IMR-90 (cell line): ENCODE measurements at regions not wholly inside any gene's neighbourhood (a gene's known extent, or its start where the extent isn't known, plus 50 kb on each side); places are given as distances from the start of the nearest gene placed in this dataset.

ENCODE experiments used
- ATAC-seq: fragments of 200-7000 bp; cut with Tn5 transposase; 2 replicates; pipeline ENCODE4 v1.9.1; 2020; ENCODE audit warnings: low read depth, mild to moderate bottlenecking, moderate library complexity
- BruUV-seq: library from RNA; stranded (reverse); fragments of 400-500 nt; replicated peaks from 2 replicates; lab custom pipeline; 2021; lab: Mats Ljungman, UMichigan
- CTCF ChIA-PET: fragments of 300-600 bp; formaldehyde crosslinking; extraction: SDS; loops from one replicate; lab custom pipeline; 2021; ENCODE audit warnings: antibody characterized with exemption; lab: Yijun Ruan, JAX
- POLR2A ChIA-PET: fragments of 300-600 bp; sonication (Branson Sonifier 250); formaldehyde crosslinking; loops from one replicate; lab custom pipeline; 2022; ENCODE audit warnings: antibody characterized with exemption; ENCODE audit not compliant: unreplicated experiment; lab: Charles Lee
- DNase-seq: peaks from one replicate; pipeline ENCODE4 v3.0.0; 2013
- H2AFZ ChIP-seq: replicated peaks from 2 replicates; pipeline ENCODE3; 2013; ENCODE audit warnings: low read length, mild to moderate bottlenecking; ENCODE audit not compliant: poor library complexity
- H2AK5ac ChIP-seq: 2 replicates; pipeline ENCODE4 v1.6.1; 2013; ENCODE audit warnings: low read depth, low read length, inconsistent platforms
- H2AK9ac ChIP-seq: replicated peaks from 2 replicates; pipeline ENCODE3; 2013; ENCODE audit warnings: mild to moderate bottlenecking, low read depth, low read length, moderate library complexity; ENCODE audit not compliant: poor library complexity
- H2BK120ac ChIP-seq: 2 replicates; pipeline ENCODE4 v1.6.1; 2013; ENCODE audit warnings: low read depth, low read length, inconsistent platforms
- H2BK15ac ChIP-seq: 3 replicates; pipeline ENCODE4 v1.6.1; 2013; ENCODE audit warnings: low read depth, low read length, inconsistent platforms
- H2BK20ac ChIP-seq: 2 replicates; pipeline ENCODE4 v1.6.1; 2013; ENCODE audit warnings: low read depth, mild to moderate bottlenecking, inconsistent platforms, low read length, moderate library complexity
- H2BK5ac ChIP-seq: 2 replicates; pipeline ENCODE4 v1.6.1; 2013; ENCODE audit warnings: mild to moderate bottlenecking, low read depth, low read length, inconsistent platforms; ENCODE audit not compliant: poor library complexity, severe bottlenecking
- H3K14ac ChIP-seq: replicated peaks from 2 replicates; pipeline ENCODE4 v1.6.1; 2013; ENCODE audit warnings: low read depth, low read length, inconsistent platforms
- H3K18ac ChIP-seq: 2 replicates; pipeline ENCODE4 v1.6.1; 2013; ENCODE audit warnings: low read depth, low read length, control low read depth
- H3K23ac ChIP-seq: 2 replicates; pipeline ENCODE4 v1.6.1; 2013; ENCODE audit warnings: low read depth, low read length, inconsistent platforms
- H3K27ac ChIP-seq: 2 replicates; pipeline ENCODE4 v1.5.1; 2013; ENCODE audit warnings: mild to moderate bottlenecking, control low read depth, low read length; ENCODE audit not compliant: insufficient read depth
- H3K27me3 ChIP-seq: 2 replicates; pipeline ENCODE4 v1.6.1; 2013; ENCODE audit warnings: low read length; ENCODE audit not compliant: control insufficient read depth, insufficient read depth
- H3K36me3 ChIP-seq: 2 replicates; pipeline ENCODE4 v1.6.1; 2013; ENCODE audit warnings: low read length, mixed read lengths; ENCODE audit not compliant: control insufficient read depth, insufficient read depth
- H3K4ac ChIP-seq: 2 replicates; pipeline ENCODE4 v1.6.1; 2013; ENCODE audit warnings: low read depth, low read length, inconsistent platforms
- H3K4me1 ChIP-seq: 2 replicates; pipeline ENCODE4 v1.6.1; 2013; ENCODE audit warnings: low read length, mixed read lengths; ENCODE audit not compliant: control insufficient read depth, insufficient read depth
- H3K4me2 ChIP-seq: 2 replicates; pipeline ENCODE4 v1.6.1; 2013; ENCODE audit warnings: low read depth, mild to moderate bottlenecking, control low read depth, low read length, moderate library complexity
- H3K4me3 ChIP-seq: 2 replicates; pipeline ENCODE4 v1.5.1; 2013; ENCODE audit warnings: low read depth, mild to moderate bottlenecking, control low read depth, low read length, moderate library complexity; ENCODE audit not compliant: insufficient read depth
- H3K56ac ChIP-seq: 2 replicates; pipeline ENCODE4 v1.6.1; 2013; ENCODE audit warnings: low read length, inconsistent platforms; ENCODE audit not compliant: insufficient read depth; ENCODE audit errors: extremely low read depth
- H3K79me1 ChIP-seq, 2 experiments: 2 replicates each; pipeline ENCODE4 v1.6.1; 2013; ENCODE audit warnings: low read length in 2 of 2, inconsistent platforms in 1 of 2, low read depth in 1 of 2
- H3K9ac ChIP-seq: 2 replicates; pipeline ENCODE4 v1.6.1; 2013; ENCODE audit warnings: low read depth, low read length, control low read depth
- H3K9me1 ChIP-seq: 2 replicates; pipeline ENCODE4 v1.6.1; 2013; ENCODE audit warnings: low read length, inconsistent platforms; ENCODE audit not compliant: insufficient read depth
- H3K9me3 ChIP-seq: 2 replicates; pipeline ENCODE4 v1.6.1; 2013; ENCODE audit warnings: low read length; ENCODE audit not compliant: control insufficient read depth, insufficient read depth
- H4K20me1 ChIP-seq: 2 replicates; pipeline ENCODE4 v1.6.1; 2013; ENCODE audit warnings: low read length, inconsistent platforms; ENCODE audit not compliant: insufficient read depth
- H4K5ac ChIP-seq: 2 replicates; pipeline ENCODE4 v1.6.1; 2013; ENCODE audit warnings: mild to moderate bottlenecking, low read depth, low read length, control low read depth
- H4K8ac ChIP-seq, 2 experiments: 2 replicates each; pipeline ENCODE4 v1.6.1; 2013; ENCODE audit warnings: low read depth in 2 of 2, low read length in 2 of 2, control low read depth in 1 of 2, inconsistent platforms in 1 of 2
- H4K91ac ChIP-seq: 2 replicates; pipeline ENCODE4 v1.6.1; 2013; ENCODE audit warnings: low read depth, low read length, inconsistent platforms; ENCODE audit not compliant: insufficient read depth
- CTCF ChIP-seq: conservative IDR thresholded peaks from 2 replicates; pipeline ENCODE4 v1.5.1; 2012; ENCODE audit warnings: mild to moderate bottlenecking, low read depth, low read length, improper control_type of control experiment
- MAZ ChIP-seq: IDR thresholded peaks from 2 replicates; pipeline ENCODE4 v1.6.1; 2012; ENCODE audit warnings: low read depth, mild to moderate bottlenecking, low read length, improper control_type of control experiment, moderate library complexity, borderline replicate concordance
- POLR2A ChIP-seq: IDR thresholded peaks from 2 replicates; pipeline ENCODE4 v1.6.1; 2012; ENCODE audit warnings: mild to moderate bottlenecking, low read depth, low read length
- RFX5 ChIP-seq: IDR thresholded peaks from 2 replicates; pipeline ENCODE4 v1.8.0; 2012; ENCODE audit warnings: low read depth, mild to moderate bottlenecking, low read length, moderate library complexity
- SMC3 ChIP-seq: fragments of 150-350 bp; IDR thresholded peaks from 2 replicates; pipeline ENCODE4 v1.6.1; 2016; ENCODE audit warnings: low read depth, mild to moderate bottlenecking, antibody characterized with exemption, low read length, moderate library complexity
- WGBS, 2 experiments: methylation state at CpG; one replicate each; pipeline versions ENCODE4 v1.1.5 to v1.1.7; 2013; ENCODE audit warnings: missing lambda C conversion rate in 2 of 2; ENCODE audit not compliant: insufficient read length in 1 of 2; ENCODE audit errors: extremely low coverage in 2 of 2; 5-methylcytosine and 5-hydroxymethylcytosine counted together
- dilution Hi-C: fragments of 300-500 bp; cut with HindIII; formaldehyde crosslinking; loops from one replicate; pipeline ENCODE4 v1.14.3; 2018; ENCODE audit warnings: low sequenced_read_pairs; ENCODE audit not compliant: unreplicated experiment
- in situ Hi-C: fragments of 300-500 bp; cut with MboI; formaldehyde crosslinking; loops from 3 replicates; pipeline ENCODE4 v1.14.3; 2019; ENCODE audit warnings: low sequenced_read_pairs, inconsistent platforms, mixed read lengths
- intact Hi-C: fragments of 100-400 bp; cut with micrococcal nuclease; formaldehyde crosslinking; loops from 2 replicates; pipeline ENCODE4 v1.10.0; 2022

- Histone ChIP-seq H3K9me1 (no peaks in the 10 kb centered on the region), H2BK120ac (no peak overlapping the region), H2BK15ac (no peak overlapping the region), H3K4me2 (no peak overlapping the region), H3K4me3 (no peak overlapping the region), H4K5ac (no peak overlapping the region), H3K4me1 (no peaks in the 10 kb centered on the region), H3K27ac (no peak overlapping the region), H4K8ac (no peak overlapping the region), H3K36me3 (no peaks in the 10 kb centered on the region), H2AFZ (no peak overlapping the region), H3K9me3 (no peaks in the 10 kb centered on the region), H3K18ac (no peak overlapping the region), H3K14ac (no peak overlapping the region), H2AK9ac (no peak overlapping the region), H3K79me1 (no peaks in the 10 kb centered on the region), H3K56ac (no peak overlapping the region), H3K4ac (no peak overlapping the region), H2BK20ac (no peak overlapping the region), H4K20me1 (no peaks in the 10 kb centered on the region), H3K23ac (no peak overlapping the region), H3K9ac (no peak overlapping the region), H3K27me3 (no peaks in the 10 kb centered on the region), H2AK5ac (no peak overlapping the region), H2BK5ac (no peak overlapping the region), H4K91ac (no peak overlapping the region)
- in situ Hi-C loops (no loop called here), intact Hi-C loops (no loop called here), dilution Hi-C loops (no loop called here)
- no TSS peak for BruUV-seq
- no CpG with 5 or more reads among the region's 1 CpG for WGBS, 2 experiments
- no peak for DNase-seq
- no peak for ATAC-seq
- TF ChIP-seq POLR2A (no peak), SMC3 (no peak), MAZ (no peak), RFX5 (no peak), CTCF (no peak)
- POLR2A ChIA-PET = no interaction called here
- CTCF ChIA-PET = no interaction called here
Observed at GRCh38 chr2:228722311-228722710, 540.8 kb upstream of the SPHKAP start.
